ENCODE measurements at regions not wholly inside any gene's neighbourhood (a gene's known extent, or its start where the extent isn't known, plus 50 kb on each side); places are given as distances from the start of the nearest gene placed in this dataset.
A peak's percentile ranks its signal among the peaks of the same experiment; 100 is the strongest.

DNA sequence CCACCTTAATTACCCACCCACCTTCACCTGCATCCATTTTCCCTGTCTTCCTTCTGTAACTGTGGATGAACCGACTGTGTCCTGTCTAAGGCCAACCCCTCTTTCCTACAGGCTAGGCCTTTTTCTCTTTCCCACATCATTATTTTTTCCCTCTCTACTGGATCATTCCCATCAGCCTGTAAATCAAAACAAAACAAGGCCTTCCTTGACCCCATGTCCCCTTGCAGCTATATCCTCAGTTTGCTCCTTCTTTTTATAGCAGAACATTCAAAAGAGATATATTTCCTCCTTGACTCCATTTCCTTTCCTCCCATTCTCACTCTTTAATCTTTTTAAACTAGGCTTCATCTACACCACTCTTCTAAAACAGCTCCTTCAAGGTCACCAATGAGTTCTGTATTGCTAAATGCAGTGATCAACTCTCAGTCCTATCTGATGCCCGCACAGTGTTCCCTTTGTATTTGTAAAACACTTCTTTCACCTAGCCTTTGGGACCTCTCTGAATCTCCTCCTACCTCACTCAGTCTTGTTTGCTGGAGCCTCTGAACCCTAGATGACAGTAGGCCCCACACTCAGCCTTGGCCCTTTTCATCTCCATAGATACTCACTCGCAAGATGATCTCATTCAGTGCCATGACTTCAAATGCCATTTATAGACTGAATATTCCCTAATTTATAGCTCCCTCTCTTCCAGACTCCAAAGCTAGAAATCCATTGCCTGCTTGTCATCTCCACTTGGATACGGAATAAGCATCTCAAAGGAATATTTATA lies 55.7 kb downstream of the CXCR4 start:
- DNase-seq = no peak

DNA sequence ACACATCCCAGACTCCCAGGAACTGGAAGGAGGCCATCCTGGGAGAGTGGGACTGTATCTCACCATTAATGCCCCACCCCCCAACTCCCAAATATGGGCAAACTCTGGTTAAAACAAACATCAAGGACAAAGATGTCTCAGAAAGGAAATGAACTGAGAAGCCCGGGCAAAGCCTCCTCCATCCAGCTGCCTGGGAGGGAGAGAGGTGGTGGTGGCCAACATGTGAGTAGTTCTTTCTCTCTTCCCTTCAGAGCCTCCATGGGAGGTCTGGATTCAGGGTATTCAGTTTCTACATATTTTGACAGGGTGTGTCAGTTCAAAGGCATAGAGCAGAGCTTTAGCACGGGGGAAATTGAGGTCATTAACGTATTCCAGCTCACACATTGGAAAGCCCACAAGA lies 57.5 kb downstream of the CXCR4 start:
- no peak for DNase-seq

DNA sequence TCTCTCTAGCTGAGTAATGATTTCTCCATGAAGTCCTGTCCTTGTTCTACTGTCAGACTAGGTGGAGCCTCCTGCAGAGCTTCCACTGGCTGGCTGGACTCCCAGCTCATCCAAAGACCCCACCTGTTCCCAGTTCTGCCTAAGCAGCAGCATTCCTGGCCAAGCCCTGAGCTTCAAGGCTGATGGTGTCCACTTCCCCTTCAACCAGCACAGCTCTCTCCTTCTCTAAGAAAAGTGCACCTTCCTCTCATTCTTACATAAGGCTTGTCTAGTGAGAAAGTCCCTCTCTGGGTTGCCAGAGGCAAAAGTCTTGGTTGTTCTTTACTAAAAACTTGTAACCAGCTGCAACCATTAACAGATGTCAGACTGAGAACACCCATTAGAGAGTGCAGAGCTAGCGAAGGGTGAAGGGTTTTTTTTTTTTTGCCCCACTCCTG lies 58.9 kb downstream of the CXCR4 start:
- DNase-seq = peak; percentile 8

DNA sequence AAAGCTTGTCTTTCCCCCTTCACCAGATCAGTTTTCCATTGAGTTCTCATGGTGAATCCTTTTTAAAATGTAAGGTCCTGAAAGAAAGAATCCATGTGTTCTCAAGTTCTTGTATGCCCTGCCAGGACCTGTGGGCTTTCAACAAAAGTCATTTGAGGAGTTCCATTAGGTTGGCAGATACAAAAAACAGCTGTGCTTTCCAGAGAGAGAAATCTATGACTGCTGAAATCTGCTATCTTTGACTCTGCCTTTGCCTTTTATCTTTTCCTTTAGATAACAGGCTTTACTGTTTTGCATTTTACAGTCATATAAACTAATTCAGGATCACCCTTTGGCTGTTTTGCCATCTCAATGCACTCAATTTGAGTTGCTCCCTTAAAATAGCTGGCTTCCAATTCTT lies 59.7 kb downstream of the CXCR4 start:
- DNase-seq = no peak

GRCh38 chr2:136057802-136058140 lies 60.2 kb downstream of the CXCR4 start:
- DNase-seq = no peak

DNA sequence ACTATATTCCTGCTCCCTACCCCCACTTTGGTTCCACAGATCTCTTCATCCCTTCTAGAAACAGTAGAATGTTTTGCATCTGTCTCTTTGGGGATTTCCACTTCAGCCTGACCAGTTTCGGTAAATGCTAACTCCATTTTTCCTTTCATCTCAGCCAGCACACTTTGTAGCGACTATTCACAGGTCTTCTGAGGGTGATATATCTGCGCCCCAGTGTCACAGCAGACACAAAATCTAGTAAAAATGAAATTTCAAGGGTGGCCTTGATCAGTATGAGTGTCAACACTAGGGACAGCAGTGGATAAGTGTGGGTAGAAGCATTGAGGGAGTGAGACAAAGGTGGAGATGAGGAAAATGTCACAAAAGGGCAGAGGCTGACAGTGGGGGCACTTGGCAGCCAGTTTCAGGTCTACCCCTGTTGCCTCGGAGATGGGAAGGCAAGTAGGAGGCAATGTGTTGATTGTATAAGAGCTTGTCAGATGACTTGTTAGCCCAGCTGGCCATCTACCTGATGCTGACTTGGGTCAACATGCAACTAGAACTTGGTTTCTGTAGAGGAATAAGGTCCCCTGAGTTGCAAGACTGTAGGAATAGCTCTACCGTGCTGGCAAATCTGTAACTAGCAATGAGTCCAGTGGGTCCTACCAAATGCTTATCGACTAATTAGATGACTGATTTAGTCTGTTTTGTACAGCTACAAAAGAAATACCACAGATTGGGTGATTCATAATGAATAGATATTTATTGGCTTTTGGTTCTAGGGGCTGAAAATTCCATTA lies 60.7 kb downstream of the CXCR4 start:
- no peak for DNase-seq

DNA sequence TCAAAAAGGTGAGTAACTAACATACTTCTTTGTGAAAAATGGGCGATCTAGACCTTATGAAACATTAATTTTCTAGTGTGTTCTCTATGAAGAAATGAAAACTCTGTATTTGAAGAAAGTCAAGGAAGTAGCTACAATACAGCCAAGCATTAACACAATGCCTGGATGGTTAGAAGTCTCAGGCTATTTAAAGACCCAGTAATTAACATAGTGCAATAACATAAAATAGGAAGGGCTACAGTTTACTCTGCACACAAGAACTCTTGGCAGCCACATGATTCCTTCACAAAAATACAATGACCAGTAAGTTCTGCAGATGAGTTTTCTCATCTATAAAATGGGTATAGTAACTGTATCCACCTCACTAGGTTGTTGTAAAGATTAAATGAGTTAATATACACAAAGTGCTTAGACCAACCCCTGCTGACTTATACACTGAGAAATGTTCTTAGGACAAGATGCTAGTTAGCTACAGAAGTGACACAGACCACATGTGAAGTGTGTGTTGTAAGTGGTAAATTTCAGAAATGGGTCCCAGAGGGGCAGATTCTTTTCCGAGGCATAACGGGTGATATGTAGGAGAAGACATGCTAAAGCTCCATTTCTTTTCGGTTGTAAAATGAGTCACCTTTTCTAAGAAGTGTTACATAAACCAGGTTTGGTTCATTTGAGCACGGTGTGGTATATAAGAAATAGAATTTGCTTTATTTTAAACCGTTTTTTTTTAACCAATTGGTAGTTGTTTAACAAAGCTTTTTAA lies 61.8 kb downstream of the CXCR4 start:
- no peak for DNase-seq

DNA sequence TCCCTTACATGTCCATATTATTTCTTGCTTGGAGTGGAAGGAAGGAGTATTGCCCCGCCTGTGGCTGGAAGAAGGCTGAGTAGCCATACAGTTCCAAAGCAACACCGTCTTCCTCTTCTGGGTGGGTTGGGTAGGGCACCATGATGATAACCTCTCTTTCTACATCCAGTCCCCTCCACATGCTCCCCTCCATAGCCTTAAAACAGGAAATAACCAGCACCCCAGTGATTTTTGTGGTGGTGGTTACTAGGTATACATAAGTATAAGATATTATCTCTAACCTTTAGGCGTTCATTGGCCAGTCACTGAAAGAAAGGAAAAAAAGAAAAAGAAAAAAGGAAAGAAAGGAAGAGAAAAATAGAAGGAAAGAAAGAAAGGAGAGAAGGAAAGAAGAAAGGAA lies 63.1 kb downstream of the CXCR4 start:
- DNase-seq = no peak

GRCh38 chr2:136052369-136053362 lies 65.3 kb downstream of the CXCR4 start:
- no peak for DNase-seq

- no peak for DNase-seq
Observed at GRCh38 chr2:136051725-136052048, 66.3 kb upstream of the DARS1 start.

DNA sequence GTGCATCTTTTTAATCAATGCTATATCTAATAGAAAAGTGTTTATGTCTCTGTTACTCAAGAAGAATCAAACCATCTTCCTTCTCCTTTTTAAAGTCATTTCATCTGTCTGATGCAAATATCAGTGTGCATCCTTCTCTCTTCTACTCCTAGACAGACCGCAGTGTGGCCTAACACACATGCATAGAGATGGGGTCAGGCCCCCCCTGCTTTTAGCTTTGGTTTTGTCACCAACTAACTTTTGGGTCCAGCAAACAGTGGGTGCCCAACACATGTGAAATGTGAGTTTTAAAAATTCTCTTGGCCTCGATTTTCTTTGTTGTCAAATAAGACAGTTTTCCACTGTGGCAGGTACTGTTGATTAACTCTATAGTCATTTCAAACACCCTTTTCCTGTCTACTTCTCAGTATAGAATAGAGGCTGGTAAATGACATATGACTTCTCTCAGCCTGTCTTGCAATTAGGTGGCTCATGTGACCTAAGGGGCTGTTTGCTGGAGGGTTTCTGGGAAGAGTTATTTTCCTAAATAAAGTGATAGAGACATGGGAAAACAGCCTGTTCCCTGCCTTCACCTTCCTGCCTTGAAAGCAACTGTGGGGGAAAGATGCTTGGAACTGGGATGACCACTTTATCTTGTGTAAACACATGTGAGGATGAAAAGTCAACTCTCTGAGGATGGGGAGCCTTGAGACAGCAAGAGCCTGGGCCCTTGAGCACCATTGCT lies 65.7 kb upstream of the DARS1 start:
- DNase-seq = no peak

- DNase-seq = no peak
Observed at GRCh38 chr2:136049991-136050920, 64.8 kb upstream of the DARS1 start.

DNA sequence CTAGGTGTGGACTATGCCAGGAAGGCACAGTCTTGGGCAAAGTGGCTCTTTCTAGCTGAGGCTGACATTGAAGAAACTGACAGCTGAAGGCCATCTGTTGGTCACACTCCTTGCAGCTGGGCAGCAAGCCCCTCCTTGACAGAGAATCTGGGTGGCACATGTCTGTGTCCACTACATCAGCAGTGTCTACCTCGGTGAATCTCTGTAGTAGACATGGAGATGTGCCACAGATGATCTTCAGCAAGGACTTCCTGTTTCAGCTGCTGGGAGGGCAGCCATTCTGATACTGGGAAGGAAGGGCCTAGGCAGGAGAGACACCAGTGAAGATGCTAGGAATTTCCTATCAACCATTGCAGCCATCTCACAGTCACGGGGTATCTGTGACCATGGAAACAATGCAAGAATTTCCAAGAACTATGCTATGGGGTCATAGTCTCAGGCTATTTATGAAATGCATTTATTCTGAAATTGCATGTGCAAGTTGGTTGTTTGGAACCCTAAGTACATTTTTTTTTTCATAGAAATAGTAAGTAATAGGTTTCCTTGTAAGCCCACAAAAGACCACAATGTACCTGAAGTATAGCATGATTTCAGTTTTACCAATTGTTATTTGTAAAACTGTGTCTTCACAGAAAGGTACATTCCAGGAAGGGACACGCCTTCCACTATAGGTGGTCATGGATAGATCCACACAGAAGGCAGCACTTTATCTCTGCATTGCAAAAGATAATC lies 63.8 kb upstream of the DARS1 start:
- DNase-seq = no peak

DNA sequence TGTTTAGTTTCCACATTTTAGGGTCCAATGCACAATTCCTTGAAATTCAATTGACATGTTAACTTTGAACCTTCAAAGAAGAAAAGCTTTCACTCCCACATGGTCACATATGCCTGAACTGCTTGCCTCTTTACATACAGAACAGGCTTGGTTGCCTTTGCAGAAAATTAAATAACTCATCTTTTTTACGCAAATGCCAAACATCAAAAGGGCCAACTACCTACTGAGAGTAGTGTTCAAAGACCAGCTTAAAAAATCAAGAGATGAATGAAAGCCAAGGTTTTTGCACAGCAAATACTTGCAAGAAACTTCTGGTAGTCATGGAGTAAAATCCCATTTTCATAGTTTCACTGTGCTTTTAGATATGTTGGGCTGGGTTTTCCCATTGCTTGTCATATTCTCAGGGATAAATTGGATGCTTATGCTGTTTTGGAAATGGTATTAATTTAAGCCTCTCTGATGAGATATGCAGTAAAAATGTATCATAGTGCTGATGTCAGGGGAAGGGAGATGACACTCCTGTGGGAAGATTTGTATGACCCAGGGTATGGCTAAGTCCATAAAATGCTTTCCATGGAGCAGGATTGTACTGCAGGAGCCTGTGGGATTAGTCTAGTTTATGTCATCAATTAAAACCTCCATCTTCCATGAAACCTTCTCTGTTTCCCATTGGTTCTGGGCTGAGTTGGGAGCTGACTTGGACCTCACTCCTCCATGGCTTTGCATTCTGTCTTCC lies 60.6 kb upstream of the DARS1 start:
- DNase-seq = no peak

DNA sequence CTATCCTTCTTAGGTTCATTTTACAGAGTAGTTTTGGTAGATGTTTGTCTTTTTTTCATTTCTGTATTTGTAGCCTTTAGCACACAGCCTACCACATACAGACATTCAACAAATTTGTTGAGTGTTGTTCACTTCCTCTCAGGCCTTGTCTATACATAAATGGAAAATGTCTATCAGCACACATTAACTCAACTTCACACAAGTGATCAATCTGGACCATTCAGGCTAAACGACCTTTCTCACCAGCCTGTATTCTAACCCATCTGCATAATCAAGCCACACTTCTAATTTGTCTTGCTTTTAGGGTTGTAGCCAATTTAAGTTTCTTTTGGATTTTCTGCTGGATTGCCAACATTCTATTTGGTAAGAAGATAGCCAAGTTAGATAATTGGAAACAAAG lies 59.9 kb upstream of the DARS1 start:
- DNase-seq = no peak
